ENCODE measurements at regions not wholly inside any gene's neighbourhood (a gene's known extent, or its start where the extent isn't known, plus 50 kb on each side); places are given as distances from the start of the nearest gene placed in this dataset.

- DNase-seq: no peak
Observed at GRCh38 chr5:113804943-113805342, 291.4 kb downstream of the YTHDC2 start.

- no peak for DNase-seq
Observed at GRCh38 chr5:113806250-113806649, 292.8 kb downstream of the YTHDC2 start.

- DNase-seq: no peak
Observed at GRCh38 chr5:113806904-113807303, 293.4 kb downstream of the YTHDC2 start.

- no peak for DNase-seq
Observed at GRCh38 chr5:113807427-113807991, 294.0 kb downstream of the YTHDC2 start.

GRCh38 chr5:113808956-113809355, 295.5 kb downstream of the YTHDC2 start:
- no peak for DNase-seq

GRCh38 chr5:113809626-113810025, 296.1 kb downstream of the YTHDC2 start:
- no peak for DNase-seq

GRCh38 chr5:113813466-113813865, 300.0 kb downstream of the YTHDC2 start:
- DNase-seq: no peak

- no peak for DNase-seq
Observed at GRCh38 chr5:113817683-113818082, 304.2 kb downstream of the YTHDC2 start.

- DNase-seq: no peak
Observed at GRCh38 chr5:113823696-113824095, 310.2 kb downstream of the YTHDC2 start.

GRCh38 chr5:113824307-113824706, 310.8 kb downstream of the YTHDC2 start:
- no peak for DNase-seq

GRCh38 chr5:113825176-113825575, 311.7 kb downstream of the YTHDC2 start:
- no peak for DNase-seq

- DNase-seq: no peak
Observed at GRCh38 chr5:113846941-113847340, 333.4 kb downstream of the YTHDC2 start.

- DNase-seq: no peak
Observed at GRCh38 chr5:113864437-113864836, 350.9 kb downstream of the YTHDC2 start.

GRCh38 chr5:113866763-113867162, 353.3 kb downstream of the YTHDC2 start:
- no peak for DNase-seq

GRCh38 chr5:113869611-113870010, 356.1 kb downstream of the YTHDC2 start:
- DNase-seq: no peak

- DNase-seq: no peak
Observed at GRCh38 chr5:113871972-113872371, 358.5 kb downstream of the YTHDC2 start.

GRCh38 chr5:113875096-113875495, 361.6 kb downstream of the YTHDC2 start:
- DNase-seq: no peak

- DNase-seq: no peak
Observed at GRCh38 chr5:113891491-113891890, 378.0 kb downstream of the YTHDC2 start.

- no peak for DNase-seq
Observed at GRCh38 chr5:113896789-113897188, 383.3 kb downstream of the YTHDC2 start.

- no peak for DNase-seq
Observed at GRCh38 chr5:113897748-113898147, 384.3 kb downstream of the YTHDC2 start.

- DNase-seq: no peak
Observed at GRCh38 chr5:113900141-113900540, 386.6 kb downstream of the YTHDC2 start.

- no peak for DNase-seq
Observed at GRCh38 chr5:113900816-113901215, 387.3 kb downstream of the YTHDC2 start.

- DNase-seq: no peak
Observed at GRCh38 chr5:113901718-113902117, 388.2 kb downstream of the YTHDC2 start.

- DNase-seq: no peak
Observed at GRCh38 chr5:113902917-113903660, 389.6 kb downstream of the YTHDC2 start.

- no peak for DNase-seq
Observed at GRCh38 chr5:113909782-113910181, 396.3 kb downstream of the YTHDC2 start.

Data from CD4-positive, alpha-beta T cell treated with Interleukin-6 for 4 hours (primary cell).